HepG2 (cell line): ENCODE measurements at regions not wholly inside any gene's neighbourhood (a gene's known extent, or its start where the extent isn't known, plus 50 kb on each side); places are given as distances from the start of the nearest gene placed in this dataset.

Source experiments
- ATAC-seq: fragments of 200-7000 bp; cut with Tn5 transposase; 3 replicates; pipeline ENCODE4 v1.9.1; 2020; ENCODE audit warnings: mild to moderate bottlenecking, moderate library complexity
- BruUV-seq: library from RNA; stranded (reverse); fragments of 400-500 nt; replicated peaks from 2 replicates; lab custom pipeline; 2021; lab: Mats Ljungman, UMichigan
- CTCF ChIA-PET: fragments of 300-600 bp; formaldehyde crosslinking; extraction: SDS; loops from one replicate; lab custom pipeline; 2021; ENCODE audit warnings: low total read pairs, inconsistent platforms, low intra/inter-chr PET ratio; lab: Yijun Ruan, JAX
- POLR2A ChIA-PET: fragments of 350-600 bp; sonication (Branson Sonifier 250); formaldehyde crosslinking; loops from one replicate; lab custom pipeline; 2020; ENCODE audit warnings: antibody characterized with exemption, inconsistent platforms; lab: Yijun Ruan, JAX
- DNase-seq: peaks from one replicate; pipeline ENCODE4 v3.0.0-alpha.2; 2015; ENCODE audit warnings: low spot score
- FAIRE-seq: peaks from 3 replicates; lab custom pipeline; 2011; peaks lifted over from hg19 to GRCh38; lab: Jason Lieb, UNC
- H2AFZ ChIP-seq: one replicate; pipeline ENCODE4 v1.6.1; 2011; ENCODE audit warnings: low read length, inconsistent platforms
- H3K27ac ChIP-seq: fragments of 300-600 bp; 3 replicates; pipeline ENCODE4 v1.8.0; 2011; ENCODE audit warnings: mixed run types, mild to moderate bottlenecking, mixed read lengths, low read length, inconsistent platforms; ENCODE audit not compliant: insufficient read depth; ENCODE audit errors: extremely low read length
- H3K27me3 ChIP-seq, 2 experiments: fragments of 200-600 bp in 1 of 2; 2 replicates in 1 of 2; 3 replicates in 1 of 2; pipeline versions ENCODE4 v1.6.0 to v1.8.0; 2011; ENCODE audit warnings: low read length in 2 of 2, mild to moderate bottlenecking in 2 of 2, moderate library complexity in 2 of 2, inconsistent platforms in 1 of 2; ENCODE audit not compliant: insufficient read depth in 2 of 2, control insufficient read depth in 1 of 2
- H3K36me3 ChIP-seq, 2 experiments: fragments of 200-600 bp in 1 of 2; replicated peaks in 1 of 2; 2 replicates in 1 of 2; 3 replicates in 1 of 2; pipeline versions ENCODE4 v1.5.1 to v1.8.0; 2011; ENCODE audit warnings: low read length in 2 of 2, inconsistent platforms in 1 of 2; ENCODE audit not compliant: insufficient read depth in 2 of 2, control insufficient read depth in 1 of 2
- H3K4me1 ChIP-seq: 2 replicates; pipeline ENCODE4 v1.5.1; 2012; ENCODE audit warnings: low read length, inconsistent platforms; ENCODE audit not compliant: insufficient read depth
- H3K4me2 ChIP-seq: 2 replicates; pipeline ENCODE4 v1.6.0; 2011; ENCODE audit warnings: low read depth, low read length, inconsistent platforms
- H3K4me3 ChIP-seq, 3 experiments: fragments of 200-600 bp in 1 of 3; sonication (generic), shearing (Covaris generic) in 1 of 3; replicated peaks in 1 of 3; 2 replicates each; pipeline ENCODE4 v1.5.1; 2011 to 2016; ENCODE audit warnings: low read length in 3 of 3, inconsistent platforms in 2 of 3, low read depth in 2 of 3, mild to moderate bottlenecking in 2 of 3, control low read depth in 1 of 3, mixed read lengths in 1 of 3; ENCODE audit not compliant: insufficient read depth in 1 of 3
- H3K79me2 ChIP-seq: one replicate; pipeline ENCODE4 v1.6.1; 2011; ENCODE audit warnings: low read length, inconsistent platforms; ENCODE audit not compliant: insufficient read depth
- H3K9ac ChIP-seq: 2 replicates; pipeline ENCODE4 v1.6.0; 2011; ENCODE audit warnings: mild to moderate bottlenecking, low read depth, low read length, inconsistent platforms; ENCODE audit not compliant: insufficient read depth
- H3K9me3 ChIP-seq: 2 replicates; pipeline ENCODE4 v1.5.1; 2012; ENCODE audit warnings: mild to moderate bottlenecking, low read length
- H4K20me1 ChIP-seq: 2 replicates; pipeline ENCODE4 v1.6.0; 2011; ENCODE audit warnings: inconsistent platforms, mild to moderate bottlenecking, low read length, moderate library complexity; ENCODE audit not compliant: insufficient read depth
- BRF2 ChIP-seq: sonication (generic); formaldehyde crosslinking; IDR thresholded peaks from 2 replicates; pipeline ENCODE4 v1.8.1; 2022; ENCODE audit warnings: mild to moderate bottlenecking, missing genetic modification reagents
- DRAP1 ChIP-seq: IDR thresholded peaks from 2 replicates; pipeline ENCODE4 v1.6.1; 2016; ENCODE audit warnings: missing genetic modification reagents, missing compliant biosample characterization
- JARID2 ChIP-seq: sonication (generic); formaldehyde crosslinking; IDR thresholded peaks from 2 replicates; pipeline ENCODE4 v1.8.1; 2023; ENCODE audit warnings: missing genetic modification reagents, inconsistent platforms; ENCODE audit not compliant: insufficient replicate concordance
- KIAA2018 ChIP-seq: sonication (generic); formaldehyde crosslinking; IDR thresholded peaks from 2 replicates; pipeline ENCODE4 v1.5.0; 2020; ENCODE audit warnings: mild to moderate bottlenecking, missing genetic modification reagents, borderline replicate concordance
- NFKBIZ ChIP-seq: IDR thresholded peaks from 2 replicates; pipeline ENCODE4 v1.6.1; 2018; ENCODE audit warnings: missing genetic modification reagents, missing compliant biosample characterization
- RNF2 ChIP-seq: fragments of 450-650 bp; conservative IDR thresholded peaks from 2 replicates; pipeline ENCODE4 v1.6.1; 2016; ENCODE audit warnings: low read depth
- SMC3 ChIP-seq: IDR thresholded peaks from 2 replicates; pipeline ENCODE4 v1.6.1; 2011; ENCODE audit warnings: low read length, improper control_type of control experiment
- ZNF274 ChIP-seq: sonication (generic); formaldehyde crosslinking; IDR thresholded peaks from 2 replicates; pipeline ENCODE4 v1.5.1; 2020; ENCODE audit warnings: mild to moderate bottlenecking, missing genetic modification reagents
- ZNF333 ChIP-seq: sonication (generic); formaldehyde crosslinking; IDR thresholded peaks from 2 replicates; pipeline ENCODE4 v1.4.0; 2020; ENCODE audit warnings: mild to moderate bottlenecking, missing genetic modification reagents, borderline replicate concordance
- ZNF335 ChIP-seq: sonication (generic); formaldehyde crosslinking; IDR thresholded peaks from 2 replicates; pipeline ENCODE4 v1.4.0; 2020; ENCODE audit warnings: missing genetic modification reagents
- ZNF362 ChIP-seq: sonication (generic); formaldehyde crosslinking; IDR thresholded peaks from 2 replicates; pipeline ENCODE4 v1.4.0; 2020; ENCODE audit warnings: missing genetic modification reagents, mild to moderate bottlenecking, borderline replicate concordance
- ZSCAN29 ChIP-seq: sonication (generic); formaldehyde crosslinking; conservative IDR thresholded peaks from 2 replicates; pipeline ENCODE4 v1.4.0; 2020; ENCODE audit warnings: mild to moderate bottlenecking, missing genetic modification reagents
- WGBS: methylation state at CpG from one replicate; pipeline ENCODE4 v1.1.6; 2017; ENCODE audit warnings: low lambda C conversion rate; 5-methylcytosine and 5-hydroxymethylcytosine counted together
- in situ Hi-C: cut with HindIII; loops from 2 replicates; pipeline ENCODE4 v1.10.0; 2017; ENCODE audit warnings: low pct_unique_long_range_greater_than_20kb; ENCODE audit not compliant: extremely low pct_ligation_motif_present
- intact Hi-C: fragments of 100-400 bp; cut with micrococcal nuclease; formaldehyde crosslinking; loops from one replicate; pipeline ENCODE4 v1.10.0; 2022; ENCODE audit not compliant: unreplicated experiment

GRCh38 chr3:106609666-106610301 lies 741.0 kb upstream of the CBLB start (continued):
- no peak for TF ChIP-seq DRAP1 (CRISPR knock-in tag)
- no peak for TF ChIP-seq ZNF333 (CRISPR knock-in tag)
- no peak for TF ChIP-seq NFKBIZ (CRISPR knock-in tag)
- no peak for TF ChIP-seq ZNF274 (CRISPR knock-in tag)
- peak; percentile 63 for TF ChIP-seq SMC3

- Histone ChIP-seq H3K36me3 (no peaks in the 10 kb centered on the region), H3K9me3 (no peaks in the 10 kb centered on the region), H3K27me3 (no peaks in the 10 kb centered on the region), H4K20me1 (no peaks in the 10 kb centered on the region), H3K79me2 (no peaks in the 10 kb centered on the region), H3K27ac (no peak overlapping the region), H3K4me2 (no peak overlapping the region), H3K4me1 (no peaks in the 10 kb centered on the region), H3K4me3 (no peak overlapping the region), H2AFZ (no peak overlapping the region), H3K9ac (no peak overlapping the region)
- intact Hi-C loops (no loop called here), in situ Hi-C loops (no loop called here)
- DNase-seq: no peak
- WGBS: 0% methylated on average over 2 of the region's 2 CpGs
- ChIA-PET CTCF (no interaction called here), POLR2A (no interaction called here)
- no peak for FAIRE-seq
- no peak for ATAC-seq
- no TSS peak for BruUV-seq
- TF ChIP-seq ZNF335 (no peak), ZSCAN29 (no peak), RNF2 (no peak), JARID2 (no peak), BRF2 (CRISPR knock-in tag) (no peak), ZNF362 (CRISPR knock-in tag) (no peak), KIAA2018 (no peak)
These were observed 741.6 kb upstream of the CBLB start for GRCh38 chr3:106610362-106610959.
